RPMI7951 (cell line): ENCODE measurements at regions not wholly inside any gene's neighbourhood (a gene's known extent, or its start where the extent isn't known, plus 50 kb on each side); places are given as distances from the start of the nearest gene placed in this dataset.
A peak's percentile ranks its signal among the peaks of the same experiment; 100 is the strongest.
"Not testable (repeated sequence)": the region's sequence is repeated elsewhere in the genome, so short reads cannot be mapped to it uniquely, and the experiment has no call there.

Experiments
- DNase-seq: peaks from one replicate; pipeline ENCODE4 v3.0.0-alpha.2; 2012; ENCODE audit warnings: low read depth

DNA sequence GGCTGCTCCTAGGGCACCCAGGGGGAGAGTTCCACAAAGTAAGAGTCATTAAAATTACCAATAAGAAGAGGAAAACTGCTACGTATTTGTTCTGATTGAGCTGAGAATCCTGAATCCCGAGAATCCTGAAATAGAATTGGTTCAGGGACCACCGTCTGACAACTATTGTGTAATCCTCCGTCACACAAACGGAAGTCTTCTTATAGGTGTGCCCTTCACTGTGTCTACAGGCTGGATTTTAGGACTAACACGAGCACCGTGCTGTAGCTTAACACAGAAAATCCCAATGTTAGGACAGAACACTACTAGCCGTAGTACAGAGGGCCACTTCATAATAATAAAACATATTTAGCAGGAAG, 50.6 kb upstream of the RNF182 start:
- no peak for DNase-seq

GRCh38 chr6:13873288-13874190, 51.2 kb upstream of the RNF182 start:
- DNase-seq, result peak; percentile 57

GRCh38 chr6:13872681-13873080, 52.1 kb upstream of the RNF182 start:
- DNase-seq, result no peak

- DNase-seq, result not testable (repeated sequence)
Measured at GRCh38 chr6:13872006-13872405, 52.7 kb upstream of the RNF182 start.

DNA sequence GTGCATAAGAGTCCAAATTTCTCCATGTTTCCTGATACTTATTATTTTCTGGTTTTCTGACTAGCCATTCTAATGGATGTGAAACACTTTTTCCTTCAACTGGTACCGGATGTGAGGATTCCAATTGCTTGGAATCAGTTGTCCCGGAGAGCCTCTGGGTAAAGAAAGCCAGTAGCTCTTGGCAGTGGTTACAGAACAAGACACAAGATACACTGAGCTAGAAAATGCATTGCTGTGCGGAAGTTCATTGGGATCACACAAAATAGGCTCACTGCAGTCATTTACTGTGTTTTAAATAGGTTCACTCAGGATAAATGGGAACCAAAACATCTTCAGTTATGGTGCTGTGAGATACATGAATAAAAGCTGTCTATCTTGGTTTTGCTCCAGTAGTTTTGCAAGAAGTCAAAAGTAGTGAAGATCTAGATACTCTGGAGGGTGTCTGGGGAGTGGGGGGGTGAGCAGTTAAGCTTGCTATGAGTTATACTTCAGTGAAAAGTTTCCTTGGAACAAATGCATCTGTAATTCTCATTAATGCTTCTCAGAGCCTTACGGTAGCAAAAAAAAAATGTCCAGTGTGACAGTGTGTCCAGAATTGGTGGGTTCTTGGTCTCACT, 54.4 kb upstream of the RNF182 start:
- DNase-seq, result peak; percentile 16

- no peak for DNase-seq
Measured at GRCh38 chr6:13868236-13868635, 53.9 kb upstream of the MCUR1 start.

DNA sequence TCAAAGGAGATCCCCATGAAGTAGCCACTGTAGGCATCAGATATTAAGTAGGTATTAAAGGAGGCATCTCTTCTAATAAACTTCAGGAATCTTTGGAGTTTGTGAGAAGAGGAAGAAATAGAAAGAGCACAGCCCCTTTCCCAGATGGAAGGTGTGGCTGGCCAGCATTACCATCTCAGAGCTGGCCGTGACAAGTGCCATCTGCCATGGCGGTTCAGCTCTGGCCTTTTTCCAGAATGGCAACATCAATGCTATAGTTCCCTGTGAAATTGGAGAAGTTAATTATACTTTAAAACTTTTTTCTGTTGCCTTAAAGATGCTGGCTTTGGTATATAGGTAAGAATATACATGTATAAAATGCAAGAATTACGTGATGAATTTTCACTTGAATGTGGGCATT, 51.9 kb upstream of the MCUR1 start:
- DNase-seq, result no peak

GRCh38 chr6:13865141-13865540, 50.8 kb upstream of the MCUR1 start:
- no peak for DNase-seq

DNA sequence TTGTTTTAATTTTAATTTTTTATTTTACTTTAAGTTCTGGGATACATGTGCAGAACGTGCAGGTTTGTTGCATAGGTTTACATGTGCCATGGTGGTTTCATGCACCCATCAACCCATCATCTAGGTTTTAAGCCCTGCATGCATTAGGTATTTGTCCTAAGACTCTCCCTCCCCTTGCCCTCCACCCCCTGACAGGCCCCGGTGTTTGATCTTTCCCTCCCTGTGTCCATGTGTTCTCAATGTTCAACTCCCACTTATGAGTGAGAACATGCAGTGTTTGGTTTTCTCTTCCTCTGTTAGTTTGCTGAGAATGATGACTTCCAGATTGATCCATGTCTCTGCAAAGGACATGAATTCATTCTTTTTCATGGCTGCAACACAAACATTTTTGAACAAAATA, 50.3 kb upstream of the MCUR1 start:
- DNase-seq, result not testable (repeated sequence)
